K562 (cell line): ENCODE measurements at regions not wholly inside any gene's neighbourhood (a gene's known extent, or its start where the extent isn't known, plus 50 kb on each side); places are given as distances from the start of the nearest gene placed in this dataset.

Experiments used
- ATAC-seq: fragments of 200-7000 bp; cut with Tn5 transposase; 3 replicates; pipeline ENCODE4 v1.9.1; 2020; ENCODE audit warnings: moderate library complexity
- BruUV-seq: library from RNA; stranded (reverse); fragments of 400-500 nt; replicated peaks from 2 replicates; lab custom pipeline; 2021; lab: Mats Ljungman, UMichigan
- CTCF ChIA-PET: fragments of 300-600 bp; formaldehyde crosslinking; extraction: SDS; loops from one replicate; lab custom pipeline; 2021; ENCODE audit warnings: low intra/inter-chr PET ratio; lab: Yijun Ruan, JAX
- POLR2A ChIA-PET: fragments of 300-600, 350-650 bp; sonication (Branson Sonifier 250); formaldehyde crosslinking; extraction: SDS; loops from one replicate; lab custom pipeline; 2021; ENCODE audit warnings: antibody characterized with exemption, inconsistent platforms; lab: Yijun Ruan, JAX
- DNase-seq, 4 experiments: peaks; one replicate each; pipeline versions ENCODE4 v3.0.0 to v3.0.0-alpha.2; 2011 to 2018; ENCODE audit warnings: low spot score in 3 of 4, mixed read lengths in 3 of 4; ENCODE audit errors: extremely low read depth in 1 of 4
- FAIRE-seq: peaks from 2 replicates; lab custom pipeline; 2011; peaks lifted over from hg19 to GRCh38; lab: Jason Lieb, UNC
- H2AFZ ChIP-seq: 2 replicates; pipeline ENCODE4 v1.6.0; 2011; ENCODE audit warnings: low read depth, low read length, control low read depth, inconsistent platforms
- H3K27ac ChIP-seq: fragments of 200-600 bp; 3 replicates; pipeline ENCODE4 v1.8.0; 2011; ENCODE audit warnings: low read depth, mild to moderate bottlenecking, control low read depth, inconsistent platforms, low read length, moderate library complexity, mixed read lengths; ENCODE audit errors: extremely low read depth
- H3K27me3 ChIP-seq, 2 experiments: fragments of 300-600 bp in 1 of 2; 2 replicates in 1 of 2; 3 replicates in 1 of 2; pipeline versions ENCODE4 v1.6.0 to v1.8.0; 2011; ENCODE audit warnings: inconsistent platforms in 2 of 2, low read length in 2 of 2, mild to moderate bottlenecking in 1 of 2, mixed read lengths in 1 of 2, moderate library complexity in 1 of 2; ENCODE audit not compliant: control insufficient read depth in 2 of 2, insufficient read depth in 2 of 2
- H3K36me3 ChIP-seq: fragments of 300-600 bp; 3 replicates; pipeline ENCODE4 v1.8.0; 2011; ENCODE audit warnings: mild to moderate bottlenecking, low read length, inconsistent platforms; ENCODE audit not compliant: control insufficient read depth, insufficient read depth
- H3K4me1 ChIP-seq, 2 experiments: fragments of 200-600 bp in 1 of 2; replicated peaks in 1 of 2; 2 replicates in 1 of 2; 3 replicates in 1 of 2; pipeline versions ENCODE4 v1.5.1 to v1.8.0; 2011; ENCODE audit warnings: inconsistent platforms in 2 of 2, low read length in 2 of 2, mild to moderate bottlenecking in 1 of 2, mixed read lengths in 1 of 2, moderate library complexity in 1 of 2; ENCODE audit not compliant: control insufficient read depth in 2 of 2, insufficient read depth in 2 of 2
- H3K4me2 ChIP-seq: 2 replicates; pipeline ENCODE4 v1.6.1; 2011; ENCODE audit warnings: low read length, control low read depth, inconsistent platforms, mixed read lengths; ENCODE audit not compliant: insufficient read depth
- H3K4me3 ChIP-seq: fragments of 200-600 bp; sonication (generic), shearing (Covaris generic); 2 replicates; pipeline ENCODE4 v1.5.1; 2016; ENCODE audit warnings: control low read depth, inconsistent platforms
- H3K79me2 ChIP-seq: fragments of 200-600 bp; 3 replicates; pipeline ENCODE4 v1.8.0; 2011; ENCODE audit warnings: low read length, inconsistent platforms; ENCODE audit not compliant: control insufficient read depth, insufficient read depth
- H3K9ac ChIP-seq, 2 experiments: 2 replicates each; pipeline versions ENCODE4 v1.6.0 to v1.6.1; 2011; ENCODE audit warnings: low read depth in 2 of 2, low read length in 2 of 2, control low read depth in 1 of 2, inconsistent platforms in 1 of 2, mild to moderate bottlenecking in 1 of 2, mixed read lengths in 1 of 2; ENCODE audit not compliant: insufficient read depth in 1 of 2
- H3K9me1 ChIP-seq: one replicate; pipeline ENCODE4 v1.6.0; 2011; ENCODE audit warnings: inconsistent platforms, mild to moderate bottlenecking, low read length, moderate library complexity; ENCODE audit not compliant: control insufficient read depth, insufficient read depth
- H3K9me3 ChIP-seq: replicated peaks from 2 replicates; pipeline ENCODE4 v1.5.1; 2011; ENCODE audit warnings: low read depth, low read length, inconsistent platforms; ENCODE audit not compliant: control insufficient read depth, insufficient read depth
- H4K20me1 ChIP-seq: replicated peaks from 2 replicates; pipeline ENCODE4 v1.6.1; 2011; ENCODE audit warnings: low read length, inconsistent platforms, mixed read lengths; ENCODE audit not compliant: control insufficient read depth, insufficient read depth
- MBD2 ChIP-seq: sonication (generic); IDR thresholded peaks from 2 replicates; pipeline ENCODE4 v1.6.1; 2016; ENCODE audit warnings: low read depth, borderline replicate concordance
- PBX2 ChIP-seq, 2 experiments: IDR thresholded peaks in 1 of 2; conservative IDR thresholded peaks in 1 of 2; 2 replicates each; pipeline ENCODE4 v1.6.1; 2016; ENCODE audit warnings: low read depth in 2 of 2, mild to moderate bottlenecking in 1 of 2, missing compliant biosample characterization in 1 of 2, missing genetic modification characterization in 1 of 2, moderate library complexity in 1 of 2
- VEZF1 ChIP-seq: fragments of 200-800 bp; sonication (Bioruptor generic); IDR thresholded peaks from 2 replicates; pipeline ENCODE4 v1.6.1; 2017; ENCODE audit warnings: missing genetic modification characterization, missing compliant biosample characterization
- ZNF282 ChIP-seq: sonication (generic); formaldehyde crosslinking; IDR thresholded peaks from 2 replicates; pipeline ENCODE4 v1.8.1; 2023; ENCODE audit warnings: missing genetic modification reagents
- WGBS: fragments of 100-300 bp; shearing (Covaris generic); methylation state at CpG from one replicate; pipeline ENCODE4 v1.1.6; 2016; ENCODE audit warnings: low coverage, mixed read lengths; ENCODE audit not compliant: insufficient coverage; ENCODE audit errors: missing lambda C conversion rate; 5-methylcytosine and 5-hydroxymethylcytosine counted together
- in situ Hi-C: fragments of 300-500 bp; cut with MboI; formaldehyde crosslinking; loops from 4 replicates; pipeline ENCODE4 v1.15.0; 2018; ENCODE audit warnings: inconsistent platforms, mixed read lengths
- intact Hi-C: fragments of 100-400 bp; cut with micrococcal nuclease; formaldehyde crosslinking; loops from 2 replicates; pipeline ENCODE4 v1.14.2; 2022
- TF ChIP-seq, protein P1 (sequence below): sonication (generic); formaldehyde crosslinking; IDR thresholded peaks from 2 replicates; pipeline ENCODE4 v1.8.1; 2023; ENCODE audit warnings: mild to moderate bottlenecking, missing genetic modification reagents

DNA sequence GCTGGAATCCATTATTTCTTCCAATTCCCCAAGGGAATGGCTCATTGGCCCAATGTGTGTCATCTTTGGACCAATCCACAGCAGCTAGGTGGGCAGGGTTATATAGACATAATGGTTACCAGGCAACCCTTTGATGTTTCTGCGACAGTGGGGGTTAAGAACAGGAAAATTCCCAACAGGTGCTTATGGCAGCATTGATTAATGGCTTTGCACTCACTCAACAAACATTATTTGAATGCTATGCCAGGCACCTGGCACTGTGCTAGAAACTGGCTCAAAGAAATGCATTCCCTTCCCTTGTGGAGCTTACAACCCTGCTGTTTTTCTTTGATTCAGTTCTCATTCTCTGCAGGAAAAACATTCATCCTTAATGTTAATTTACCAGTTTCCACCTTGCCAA lies 1221.0 kb downstream of the AACS start:
- Histone ChIP-seq H3K27ac (no peak overlapping the region), H3K36me3 (no peaks in the 10 kb centered on the region), H3K9me3 (no peaks in the 10 kb centered on the region), H3K27me3 (no peaks in the 10 kb centered on the region), H3K4me3 (no peak overlapping the region), H2AFZ (no peak overlapping the region), H3K4me1 (no peaks in the 10 kb centered on the region), H4K20me1 (no peaks in the 10 kb centered on the region), H3K79me2 (no peaks in the 10 kb centered on the region)
- ATAC-seq = no peak
- in situ Hi-C loops (no loop called here), intact Hi-C loops (no loop called here)
- POLR2A ChIA-PET = interaction anchor here (0.7 kb wide), 1 partner anchor 420 kb away, joined by 3 read pairs; no protein-coding TSS in a partner anchor
- FAIRE-seq = no peak
- BruUV-seq = no TSS peak
- WGBS = 0% methylated on average over 1 of the region's 1 CpG
- DNase-seq = no peak
- CTCF ChIA-PET = no interaction called here
- TF ChIP-seq VEZF1 (CRISPR knock-in tag) (no peak), ZNF282 (CRISPR knock-in tag) (no peak), MBD2 (no peak), PBX2 (CRISPR knock-in tag; IDR thresholded peaks at IDR 0.05; ENCODE audit: low read depth) (no peak), PBX2 (tag; conservative IDR thresholded peaks at IDR 0.05; ENCODE audit: low read depth) (no peak)
- TF ChIP-seq, protein P1, sequence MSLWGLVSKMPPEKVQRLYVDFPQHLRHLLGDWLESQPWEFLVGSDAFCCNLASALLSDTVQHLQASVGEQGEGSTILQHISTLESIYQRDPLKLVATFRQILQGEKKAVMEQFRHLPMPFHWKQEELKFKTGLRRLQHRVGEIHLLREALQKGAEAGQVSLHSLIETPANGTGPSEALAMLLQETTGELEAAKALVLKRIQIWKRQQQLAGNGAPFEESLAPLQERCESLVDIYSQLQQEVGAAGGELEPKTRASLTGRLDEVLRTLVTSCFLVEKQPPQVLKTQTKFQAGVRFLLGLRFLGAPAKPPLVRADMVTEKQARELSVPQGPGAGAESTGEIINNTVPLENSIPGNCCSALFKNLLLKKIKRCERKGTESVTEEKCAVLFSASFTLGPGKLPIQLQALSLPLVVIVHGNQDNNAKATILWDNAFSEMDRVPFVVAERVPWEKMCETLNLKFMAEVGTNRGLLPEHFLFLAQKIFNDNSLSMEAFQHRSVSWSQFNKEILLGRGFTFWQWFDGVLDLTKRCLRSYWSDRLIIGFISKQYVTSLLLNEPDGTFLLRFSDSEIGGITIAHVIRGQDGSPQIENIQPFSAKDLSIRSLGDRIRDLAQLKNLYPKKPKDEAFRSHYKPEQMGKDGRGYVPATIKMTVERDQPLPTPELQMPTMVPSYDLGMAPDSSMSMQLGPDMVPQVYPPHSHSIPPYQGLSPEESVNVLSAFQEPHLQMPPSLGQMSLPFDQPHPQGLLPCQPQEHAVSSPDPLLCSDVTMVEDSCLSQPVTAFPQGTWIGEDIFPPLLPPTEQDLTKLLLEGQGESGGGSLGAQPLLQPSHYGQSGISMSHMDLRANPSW (CRISPR knock-in tag) = no peak
- TF ChIP-seq, all 486 proteins: peak for 0
- Histone ChIP-seq H3K4me2 (no peak overlapping the region), H3K9ac (no peak overlapping the region), H3K9me1 (no peaks in the 10 kb centered on the region)
